HG02610 (cell line): ENCODE measurements at regions not wholly inside any gene's neighbourhood (a gene's known extent, or its start where the extent isn't known, plus 50 kb on each side); places are given as distances from the start of the nearest gene placed in this dataset.

Experiments used
- ATAC-seq: cut with Tn5 transposase; IDR thresholded peaks from one replicate; pipeline ENCODE4 v1.9.1; 2021; ENCODE audit warnings: mild to moderate bottlenecking, moderate library complexity; ENCODE audit not compliant: unreplicated experiment

GRCh38 chr16:5444189-5444588 is 346.6 kb upstream of the EEF2KMT start:
- ATAC-seq: no peak

GRCh38 chr16:5442986-5443385 is 345.4 kb upstream of the EEF2KMT start:
- no peak for ATAC-seq

- no peak for ATAC-seq
Measured at GRCh38 chr16:5442054-5442453, 344.5 kb upstream of the EEF2KMT start.

GRCh38 chr16:5438591-5438990 is 341.0 kb upstream of the EEF2KMT start:
- ATAC-seq: no peak

GRCh38 chr16:5433587-5433986 is 336.0 kb upstream of the EEF2KMT start:
- ATAC-seq: no peak

GRCh38 chr16:5432166-5432565 is 334.6 kb upstream of the EEF2KMT start:
- ATAC-seq: no peak

- ATAC-seq: no peak
Measured at GRCh38 chr16:5430598-5430997, 333.0 kb upstream of the EEF2KMT start.

- ATAC-seq: no peak
Measured at GRCh38 chr16:5428932-5429331, 331.3 kb upstream of the EEF2KMT start.

GRCh38 chr16:5427571-5427970 is 330.0 kb upstream of the EEF2KMT start:
- ATAC-seq: no peak

GRCh38 chr16:5422643-5423496 is 325.3 kb upstream of the EEF2KMT start:
- ATAC-seq: no peak

GRCh38 chr16:5422047-5422446 is 324.5 kb upstream of the EEF2KMT start:
- no peak for ATAC-seq

GRCh38 chr16:5416013-5416412 is 318.4 kb upstream of the EEF2KMT start:
- ATAC-seq: no peak

- ATAC-seq: no peak
Measured at GRCh38 chr16:5415123-5415522, 317.5 kb upstream of the EEF2KMT start.

GRCh38 chr16:5412731-5413130 is 315.1 kb upstream of the EEF2KMT start:
- ATAC-seq: no peak

GRCh38 chr16:5398203-5398602 is 300.6 kb upstream of the EEF2KMT start:
- ATAC-seq: no peak

GRCh38 chr16:5396880-5397279 is 299.3 kb upstream of the EEF2KMT start:
- no peak for ATAC-seq

- ATAC-seq: no peak
Measured at GRCh38 chr16:5393070-5393469, 295.5 kb upstream of the EEF2KMT start.

GRCh38 chr16:5386989-5387388 is 289.4 kb upstream of the EEF2KMT start:
- no peak for ATAC-seq

- ATAC-seq: no peak
Measured at GRCh38 chr16:5385811-5386210, 288.2 kb upstream of the EEF2KMT start.

GRCh38 chr16:5385115-5385514 is 287.5 kb upstream of the EEF2KMT start:
- ATAC-seq: no peak

GRCh38 chr16:5383737-5384136 is 286.1 kb upstream of the EEF2KMT start:
- no peak for ATAC-seq

GRCh38 chr16:5382484-5382883 is 284.9 kb upstream of the EEF2KMT start:
- no peak for ATAC-seq

- ATAC-seq: no peak
Measured at GRCh38 chr16:5381481-5381880, 283.9 kb upstream of the EEF2KMT start.
